A549 (cell line): ENCODE measurements at regions not wholly inside any gene's neighbourhood (a gene's known extent, or its start where the extent isn't known, plus 50 kb on each side); places are given as distances from the start of the nearest gene placed in this dataset.

Experiments used
- ATAC-seq, 2 experiments: fragments of 200-7000 bp in 1 of 2; fragments of >200 bp in 1 of 2; cut with Nextera tagmentation in 1 of 2; cut with Tn5 transposase in 1 of 2; 3 replicates each; pipeline versions ENCODE4 v1.8.0 to v1.9.1; 2018 to 2020; ENCODE audit warnings: mild to moderate bottlenecking in 1 of 2, moderate library complexity in 1 of 2
- CTCF ChIA-PET: fragments of 300-600 bp; sonication (Branson Sonifier 250); formaldehyde crosslinking; extraction: SDS; loops from one replicate; lab custom pipeline; 2021; ENCODE audit warnings: antibody characterized with exemption, inconsistent platforms; lab: Yijun Ruan, JAX
- POLR2A ChIA-PET: fragments of 350-600 bp; formaldehyde crosslinking; extraction: SDS; loops from one replicate; lab custom pipeline; 2021; ENCODE audit warnings: antibody characterized with exemption, inconsistent platforms; lab: Yijun Ruan, JAX
- DNase-seq, 2 experiments: peaks; one replicate each; pipeline versions ENCODE4 v3.0.0 to v3.0.0-alpha.2; 2011 to 2016; ENCODE audit warnings: low read depth in 1 of 2, low spot score in 1 of 2
- FAIRE-seq: peaks from 2 replicates; lab custom pipeline; 2011; peaks lifted over from hg19 to GRCh38; lab: Jason Lieb, UNC
- H3K27ac ChIP-seq, 2 experiments: fragments of >200 bp; sonication (Bioruptor Twin); formaldehyde crosslinking; 3 replicates each; pipeline ENCODE4 v1.5.1; 2016 to 2017
- H3K4me1 ChIP-seq: fragments of >200 bp; sonication (Bioruptor Twin); formaldehyde crosslinking; 3 replicates; pipeline ENCODE4 v1.6.1; 2016
- H3K4me2 ChIP-seq: fragments of >200 bp; sonication (Bioruptor Twin); formaldehyde crosslinking; 3 replicates; pipeline ENCODE4 v1.6.1; 2016
- H3K4me3 ChIP-seq: fragments of >200 bp; sonication (Bioruptor Twin); formaldehyde crosslinking; 3 replicates; pipeline ENCODE4 v1.5.1; 2016
- H3K9me3 ChIP-seq: fragments of >200 bp; sonication (Bioruptor Twin); formaldehyde crosslinking; 3 replicates; pipeline ENCODE4 v1.6.1; 2016
- CBX2 ChIP-seq: fragments of 200-600 bp; sonication (generic); IDR thresholded peaks from 2 replicates; pipeline ENCODE4 v1.6.1; 2016; ENCODE audit warnings: low read depth, mild to moderate bottlenecking, borderline replicate concordance
- CBX8 ChIP-seq: fragments of 200-600 bp; sonication (generic); IDR thresholded peaks from 2 replicates; pipeline ENCODE4 v1.6.1; 2016
- CHD2 ChIP-seq: fragments of 150-350 bp; IDR thresholded peaks from 2 replicates; pipeline ENCODE4 v1.6.1; 2014; ENCODE audit warnings: low read length; ENCODE audit not compliant: partially characterized antibody
- CHD4 ChIP-seq: fragments of 200-600 bp; sonication (generic); IDR thresholded peaks from 2 replicates; pipeline ENCODE4 v1.6.1; 2016; ENCODE audit warnings: antibody characterized with exemption, mild to moderate bottlenecking, borderline replicate concordance
- EHF ChIP-seq: fragments of 250-450 bp; sonication (Bioruptor Pico); IDR thresholded peaks from 2 replicates; pipeline ENCODE4 v1.5.0; 2020; ENCODE audit warnings: mild to moderate bottlenecking
- EP300 ChIP-seq, 2 experiments: fragments of >200 bp; sonication (Bioruptor Twin); formaldehyde crosslinking; IDR thresholded peaks; 2 replicates in 1 of 2; 3 replicates in 1 of 2; pipeline ENCODE4 v1.6.1; 2016 to 2017
- FOSL2 ChIP-seq, 2 experiments: fragments of 450-650 bp in 1 of 2; fragments of >200 bp in 1 of 2; sonication (Bioruptor Twin) in 1 of 2; formaldehyde crosslinking; IDR thresholded peaks; 2 replicates each; pipeline versions ENCODE4 v1.5.0 to v1.6.1; 2016 to 2020; ENCODE audit warnings: mild to moderate bottlenecking in 1 of 2, moderate library complexity in 1 of 2
- FOXS1 ChIP-seq: fragments of 250-450 bp; sonication (Bioruptor Pico); IDR thresholded peaks from 2 replicates; pipeline ENCODE4 v1.5.0; 2020; ENCODE audit warnings: mild to moderate bottlenecking, moderate library complexity
- HEYL ChIP-seq: fragments of 250-450 bp; sonication (Bioruptor Pico); IDR thresholded peaks from 2 replicates; pipeline ENCODE4 v1.8.0; 2021; ENCODE audit warnings: mild to moderate bottlenecking, moderate library complexity
- HOXA7 ChIP-seq: fragments of 250-450 bp; sonication (Bioruptor Pico); IDR thresholded peaks from 2 replicates; pipeline ENCODE4 v1.5.0; 2020; ENCODE audit warnings: mild to moderate bottlenecking, moderate library complexity
- HOXB5 ChIP-seq: fragments of 250-450 bp; sonication (Bioruptor Pico); IDR thresholded peaks from 2 replicates; pipeline ENCODE4 v1.5.0; 2020; ENCODE audit warnings: mild to moderate bottlenecking, moderate library complexity
- JUNB ChIP-seq: fragments of >200 bp; sonication (Bioruptor Twin); formaldehyde crosslinking; IDR thresholded peaks from 2 replicates; pipeline ENCODE4 v1.6.1; 2016
- KDM1A ChIP-seq: fragments of 200-600 bp; sonication (generic); IDR thresholded peaks from 2 replicates; pipeline ENCODE4 v1.6.1; 2016; ENCODE audit warnings: low read depth, mild to moderate bottlenecking
- KDM5A ChIP-seq: fragments of 200-600 bp; sonication (generic); IDR thresholded peaks from 2 replicates; pipeline ENCODE4 v1.6.1; 2016; ENCODE audit warnings: antibody characterized with exemption, mild to moderate bottlenecking
- MAZ ChIP-seq: fragments of 150-350 bp; IDR thresholded peaks from 2 replicates; pipeline ENCODE4 v1.6.1; 2014; ENCODE audit warnings: antibody characterized with exemption, low read depth, low read length, borderline replicate concordance
- RARB ChIP-seq: fragments of 250-450 bp; sonication (Bioruptor Pico); IDR thresholded peaks from 2 replicates; pipeline ENCODE4 v1.8.0; 2021; ENCODE audit warnings: mild to moderate bottlenecking, moderate library complexity
- RNF2 ChIP-seq: fragments of 200-600 bp; sonication (generic); IDR thresholded peaks from 2 replicates; pipeline ENCODE4 v1.6.1; 2016; ENCODE audit warnings: low read depth, mild to moderate bottlenecking, antibody characterized with exemption, moderate library complexity, borderline replicate concordance
- SMC3 ChIP-seq: fragments of >200 bp; sonication (Bioruptor Twin); formaldehyde crosslinking; IDR thresholded peaks from 3 replicates; pipeline ENCODE4 v1.6.1; 2018; ENCODE audit warnings: inconsistent platforms
- TP53 ChIP-seq: fragments of 250-450 bp; sonication (Bioruptor Pico); IDR thresholded peaks from 2 replicates; pipeline ENCODE4 v1.5.0; 2021; ENCODE audit warnings: mild to moderate bottlenecking, moderate library complexity
- ZSCAN20 ChIP-seq: fragments of 250-450 bp; sonication (Bioruptor Pico); IDR thresholded peaks from 2 replicates; pipeline ENCODE4 v1.8.0; 2022; ENCODE audit warnings: mild to moderate bottlenecking, moderate library complexity
- WGBS: methylation state at CpG from one replicate; pipeline ENCODE4 v1.1.6; 2017; ENCODE audit errors: missing lambda C conversion rate; 5-methylcytosine and 5-hydroxymethylcytosine counted together
- TF ChIP-seq, protein P1 (sequence below): fragments of 200-600 bp; sonication (generic); IDR thresholded peaks from 2 replicates; pipeline ENCODE4 v1.6.1; 2016; ENCODE audit warnings: antibody characterized with exemption, mild to moderate bottlenecking, moderate library complexity
- TF ChIP-seq, protein P2 (sequence below): IDR thresholded peaks from 2 replicates; pipeline ENCODE4 v1.6.1; 2012
- TF ChIP-seq, protein P3 (sequence below): IDR thresholded peaks from 2 replicates; pipeline ENCODE4 v1.6.1; 2012
- TF ChIP-seq, protein P4 (sequence below): IDR thresholded peaks from 2 replicates; pipeline ENCODE4 v1.6.1; 2012; ENCODE audit warnings: low read depth, borderline replicate concordance
- TF ChIP-seq, protein P5 (sequence below): fragments of 250-450 bp; sonication (Bioruptor Pico); IDR thresholded peaks from 2 replicates; pipeline ENCODE4 v1.5.0; 2020; ENCODE audit warnings: low read depth, mild to moderate bottlenecking, moderate library complexity

DNA sequence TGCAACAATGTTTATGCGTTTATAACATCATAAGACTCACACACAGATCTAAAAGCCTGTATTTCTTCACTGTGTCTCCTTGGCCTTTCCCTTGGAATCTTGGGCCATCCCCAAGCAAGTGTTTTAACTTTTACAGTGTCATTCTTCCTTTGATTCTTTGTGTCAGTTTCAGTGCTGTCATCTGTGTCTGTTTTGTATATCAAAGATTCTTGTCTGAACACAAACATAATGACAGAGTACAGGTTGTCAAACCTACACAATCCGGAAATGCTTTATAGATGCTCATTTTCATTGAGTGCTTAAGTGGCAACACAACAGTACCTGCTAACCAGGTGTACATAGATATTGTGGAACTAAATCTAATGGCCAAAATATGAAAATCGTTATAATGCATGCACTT, 1500.0 kb downstream of the TECRL start (continued):
- TF ChIP-seq, protein P1, sequence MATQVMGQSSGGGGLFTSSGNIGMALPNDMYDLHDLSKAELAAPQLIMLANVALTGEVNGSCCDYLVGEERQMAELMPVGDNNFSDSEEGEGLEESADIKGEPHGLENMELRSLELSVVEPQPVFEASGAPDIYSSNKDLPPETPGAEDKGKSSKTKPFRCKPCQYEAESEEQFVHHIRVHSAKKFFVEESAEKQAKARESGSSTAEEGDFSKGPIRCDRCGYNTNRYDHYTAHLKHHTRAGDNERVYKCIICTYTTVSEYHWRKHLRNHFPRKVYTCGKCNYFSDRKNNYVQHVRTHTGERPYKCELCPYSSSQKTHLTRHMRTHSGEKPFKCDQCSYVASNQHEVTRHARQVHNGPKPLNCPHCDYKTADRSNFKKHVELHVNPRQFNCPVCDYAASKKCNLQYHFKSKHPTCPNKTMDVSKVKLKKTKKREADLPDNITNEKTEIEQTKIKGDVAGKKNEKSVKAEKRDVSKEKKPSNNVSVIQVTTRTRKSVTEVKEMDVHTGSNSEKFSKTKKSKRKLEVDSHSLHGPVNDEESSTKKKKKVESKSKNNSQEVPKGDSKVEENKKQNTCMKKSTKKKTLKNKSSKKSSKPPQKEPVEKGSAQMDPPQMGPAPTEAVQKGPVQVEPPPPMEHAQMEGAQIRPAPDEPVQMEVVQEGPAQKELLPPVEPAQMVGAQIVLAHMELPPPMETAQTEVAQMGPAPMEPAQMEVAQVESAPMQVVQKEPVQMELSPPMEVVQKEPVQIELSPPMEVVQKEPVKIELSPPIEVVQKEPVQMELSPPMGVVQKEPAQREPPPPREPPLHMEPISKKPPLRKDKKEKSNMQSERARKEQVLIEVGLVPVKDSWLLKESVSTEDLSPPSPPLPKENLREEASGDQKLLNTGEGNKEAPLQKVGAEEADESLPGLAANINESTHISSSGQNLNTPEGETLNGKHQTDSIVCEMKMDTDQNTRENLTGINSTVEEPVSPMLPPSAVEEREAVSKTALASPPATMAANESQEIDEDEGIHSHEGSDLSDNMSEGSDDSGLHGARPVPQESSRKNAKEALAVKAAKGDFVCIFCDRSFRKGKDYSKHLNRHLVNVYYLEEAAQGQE = no peak
- TF ChIP-seq CBX8 = no peak
- TF ChIP-seq, protein P2, sequence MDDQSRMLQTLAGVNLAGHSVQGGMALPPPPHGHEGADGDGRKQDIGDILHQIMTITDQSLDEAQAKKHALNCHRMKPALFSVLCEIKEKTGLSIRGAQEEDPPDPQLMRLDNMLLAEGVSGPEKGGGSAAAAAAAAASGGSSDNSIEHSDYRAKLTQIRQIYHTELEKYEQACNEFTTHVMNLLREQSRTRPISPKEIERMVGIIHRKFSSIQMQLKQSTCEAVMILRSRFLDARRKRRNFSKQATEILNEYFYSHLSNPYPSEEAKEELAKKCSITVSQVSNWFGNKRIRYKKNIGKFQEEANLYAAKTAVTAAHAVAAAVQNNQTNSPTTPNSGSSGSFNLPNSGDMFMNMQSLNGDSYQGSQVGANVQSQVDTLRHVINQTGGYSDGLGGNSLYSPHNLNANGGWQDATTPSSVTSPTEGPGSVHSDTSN = no peak
- no peak for TF ChIP-seq FOXS1 (CRISPR knock-in tag)

DNA sequence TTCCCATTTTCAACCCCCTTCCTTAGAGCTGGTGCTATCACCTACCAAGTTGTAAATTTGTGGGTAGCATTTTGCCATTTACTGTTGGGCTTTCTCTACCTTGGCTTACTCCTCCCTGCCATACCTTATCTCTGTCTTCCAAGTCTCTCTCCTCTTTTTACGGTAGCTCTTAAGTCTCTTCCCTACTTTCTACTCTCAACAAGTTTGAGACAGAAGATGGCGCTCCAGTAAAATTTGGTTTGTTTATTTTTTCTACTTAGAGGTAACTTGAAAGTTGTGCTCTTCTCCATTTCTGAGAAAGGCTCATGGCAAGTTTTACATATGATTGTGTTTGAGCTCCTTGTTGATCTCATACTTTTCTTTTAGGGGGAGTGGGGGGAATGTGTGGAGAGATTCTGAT, 1508.1 kb downstream of the TECRL start:
- DNase-seq = peak in 1 of 2 experiments; percentile 2
- no peak overlapping the region for H3K27ac ChIP-seq
- no peak overlapping the region for H3K4me2 ChIP-seq
- CTCF ChIA-PET = no interaction called here
- ATAC-seq = no peak
- POLR2A ChIA-PET = no interaction called here
- H3K4me3 ChIP-seq = no peak overlapping the region
- H3K9me3 ChIP-seq = no peaks in the 10 kb centered on the region
- H3K4me1 ChIP-seq = no peaks in the 10 kb centered on the region
- no peak for TF ChIP-seq CBX2
- no peak for TF ChIP-seq EP300 (IDR thresholded peaks at IDR 0.05)
- TF ChIP-seq SMC3 = no peak
- TF ChIP-seq RNF2 = no peak
- 14% methylated on average over 2 of the region's 2 CpGs for WGBS
- FAIRE-seq = no peak

DNA sequence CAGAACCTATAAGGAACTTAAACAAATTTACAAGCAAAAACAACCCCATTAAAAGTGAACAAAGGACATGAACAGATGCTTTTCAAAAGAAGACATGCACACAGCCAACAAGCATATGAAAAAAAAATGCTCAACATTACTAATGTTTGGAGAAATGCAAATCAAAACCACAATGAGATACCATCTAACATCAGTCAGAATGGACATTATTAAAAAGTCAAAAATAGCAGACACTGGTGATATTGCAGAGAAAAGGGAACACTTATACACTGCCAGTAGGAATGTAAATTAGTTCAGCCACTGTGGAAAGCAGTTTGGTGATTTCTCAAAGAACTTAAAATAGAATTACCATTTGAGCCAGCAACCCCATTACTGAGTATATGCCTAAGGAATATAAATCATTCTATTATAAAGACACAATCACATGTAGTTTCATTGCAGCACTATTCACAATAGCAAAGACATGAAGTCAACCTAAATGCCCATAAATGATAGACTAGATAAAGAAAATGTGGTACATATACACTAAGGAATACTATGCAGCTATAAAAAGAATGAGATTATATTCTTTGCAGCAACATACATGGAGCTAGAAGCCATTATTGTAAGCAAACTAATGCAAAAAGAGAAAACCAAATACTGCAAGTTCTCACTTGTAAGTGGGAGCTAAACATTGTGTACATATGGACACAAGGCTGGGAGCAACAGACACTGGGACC, 1509.4 kb downstream of the TECRL start:
- H3K4me3 ChIP-seq = no peak overlapping the region

DNA sequence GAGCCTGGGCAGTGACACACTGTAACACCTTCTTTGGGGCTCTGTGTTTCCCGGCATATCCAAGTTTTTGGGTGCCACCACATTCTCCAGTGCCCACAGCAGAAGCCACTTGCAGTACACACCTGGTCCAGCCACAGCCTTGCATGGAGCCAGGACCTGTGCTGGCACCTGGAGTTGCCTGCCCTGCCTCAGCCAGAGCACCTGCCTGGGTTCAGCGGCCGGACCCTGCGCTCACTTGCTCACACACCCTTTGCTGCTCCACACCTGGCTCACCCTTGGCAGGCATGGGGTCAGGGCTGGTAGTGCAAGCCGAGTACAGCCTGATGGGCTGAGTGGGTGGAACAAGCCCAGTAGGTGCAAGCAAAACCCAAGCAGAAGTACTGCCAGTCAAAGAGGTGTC, 1511.1 kb downstream of the TECRL start:
- DNase-seq (no peak), FAIRE-seq (no peak), ATAC-seq (no peak)
- H3K27ac ChIP-seq = no peak overlapping the region
- no peaks in the 10 kb centered on the region for H3K9me3 ChIP-seq
- no peak overlapping the region for H3K4me2 ChIP-seq
- no peaks in the 10 kb centered on the region for H3K4me1 ChIP-seq
- CTCF ChIA-PET = no interaction called here
- 0% methylated on average over 3 of the region's 5 CpGs for WGBS
- H3K4me3 ChIP-seq = no peak overlapping the region
- TF ChIP-seq MAZ (no peak), CHD4 (no peak), ZSCAN20 (CRISPR knock-in tag) (no peak), TP53 (CRISPR knock-in tag) (no peak), HOXB5 (no peak), KDM1A (no peak), SMC3 (no peak), FOSL2 (IDR thresholded peaks at IDR 0.05) (no peak), FOSL2 (CRISPR knock-in tag; IDR thresholded peaks at IDR 0.05) (no peak), CHD2 (no peak)
- TF ChIP-seq, protein P3, sequence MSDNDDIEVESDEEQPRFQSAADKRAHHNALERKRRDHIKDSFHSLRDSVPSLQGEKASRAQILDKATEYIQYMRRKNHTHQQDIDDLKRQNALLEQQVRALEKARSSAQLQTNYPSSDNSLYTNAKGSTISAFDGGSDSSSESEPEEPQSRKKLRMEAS = no peak
- TF ChIP-seq, protein P4, sequence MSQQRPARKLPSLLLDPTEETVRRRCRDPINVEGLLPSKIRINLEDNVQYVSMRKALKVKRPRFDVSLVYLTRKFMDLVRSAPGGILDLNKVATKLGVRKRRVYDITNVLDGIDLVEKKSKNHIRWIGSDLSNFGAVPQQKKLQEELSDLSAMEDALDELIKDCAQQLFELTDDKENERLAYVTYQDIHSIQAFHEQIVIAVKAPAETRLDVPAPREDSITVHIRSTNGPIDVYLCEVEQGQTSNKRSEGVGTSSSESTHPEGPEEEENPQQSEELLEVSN = no peak
- TF ChIP-seq, protein P5, sequence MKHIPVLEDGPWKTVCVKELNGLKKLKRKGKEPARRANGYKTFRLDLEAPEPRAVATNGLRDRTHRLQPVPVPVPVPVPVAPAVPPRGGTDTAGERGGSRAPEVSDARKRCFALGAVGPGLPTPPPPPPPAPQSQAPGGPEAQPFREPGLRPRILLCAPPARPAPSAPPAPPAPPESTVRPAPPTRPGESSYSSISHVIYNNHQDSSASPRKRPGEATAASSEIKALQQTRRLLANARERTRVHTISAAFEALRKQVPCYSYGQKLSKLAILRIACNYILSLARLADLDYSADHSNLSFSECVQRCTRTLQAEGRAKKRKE = no peak
- TF ChIP-seq, protein P2 = no peak
- POLR2A ChIA-PET = no interaction called here

More for the DNA sequence above, 1509.4 kb downstream of the TECRL start:
- no peak for ATAC-seq
- no peaks in the 10 kb centered on the region for H3K9me3 ChIP-seq
- ChIA-PET CTCF (no interaction called here), POLR2A (no interaction called here)
- no peaks in the 10 kb centered on the region for H3K4me1 ChIP-seq
- no peak for TF ChIP-seq ZSCAN20 (CRISPR knock-in tag)
- no peak for TF ChIP-seq EP300 (IDR thresholded peaks at IDR 0.05)
- no peak for TF ChIP-seq EHF (CRISPR knock-in tag)
- no peak for TF ChIP-seq KDM1A
- no peak for TF ChIP-seq MAZ
- no peak for TF ChIP-seq TP53 (CRISPR knock-in tag)
- TF ChIP-seq KDM5A = no peak
- TF ChIP-seq HOXA7 (CRISPR knock-in tag) = no peak
- no peak for TF ChIP-seq HEYL (CRISPR knock-in tag)
- no peak for TF ChIP-seq JUNB
- no peak for TF ChIP-seq RARB (CRISPR knock-in tag)
- no peak for DNase-seq
- no peak overlapping the region for H3K4me2 ChIP-seq
- H3K27ac ChIP-seq = no peak overlapping the region
- FAIRE-seq = no peak
